Nephron progenitor cell (in vitro differentiated cells): ENCODE measurements at regions not wholly inside any gene's neighbourhood (a gene's known extent, or its start where the extent isn't known, plus 50 kb on each side); places are given as distances from the start of the nearest gene placed in this dataset.

ENCODE experiments used
- DNase-seq: peaks from one replicate; pipeline ENCODE4 v3.0.0; 2021
- H3K27ac Mint-ChIP-seq: 2 replicates; pipeline ENCODE4 v1.8.0; 2021; ENCODE audit warnings: mild to moderate bottlenecking, moderate library complexity, mixed read lengths
- H3K27me3 Mint-ChIP-seq: 2 replicates; pipeline ENCODE4 v1.8.0; 2021; ENCODE audit warnings: mild to moderate bottlenecking, low read depth, mixed read lengths; ENCODE audit not compliant: poor library complexity
- H3K36me3 Mint-ChIP-seq: 2 replicates; pipeline ENCODE4 v1.8.0; 2021; ENCODE audit warnings: low read depth, mixed read lengths
- H3K4me1 Mint-ChIP-seq: 2 replicates; pipeline ENCODE4 v1.8.0; 2021; ENCODE audit warnings: mixed read lengths
- H3K4me3 Mint-ChIP-seq: 2 replicates; pipeline ENCODE4 v1.8.0; 2021; ENCODE audit warnings: mild to moderate bottlenecking, moderate library complexity, mixed read lengths
- H3K9me3 Mint-ChIP-seq: 2 replicates; pipeline ENCODE4 v1.8.0; 2021; ENCODE audit warnings: mild to moderate bottlenecking, moderate library complexity, mixed read lengths
- CTCF ChIP-seq: fragments of 200-600 bp; sonication (generic); IDR thresholded peaks from 2 replicates; pipeline ENCODE4 v1.5.0; 2021; ENCODE audit warnings: antibody characterized with exemption

- TF ChIP-seq CTCF = no peak
- Mint-ChIP-seq H3K9me3 (no peaks in the 10 kb centered on the region), H3K4me3 (no peak overlapping the region), H3K36me3 (no peaks in the 10 kb centered on the region), H3K27me3 (peaks cover 9% of the 10 kb centered on the region), H3K4me1 (peaks cover 21% of the 10 kb centered on the region), H3K27ac (no peak overlapping the region)
- no peak for DNase-seq
Measured at GRCh38 chr1:25001125-25001915, 71.2 kb upstream of the RUNX3 start.

GRCh38 chr1:24999906-25000305 is 69.8 kb upstream of the RUNX3 start:
- peaks cover under 1% of the 10 kb centered on the region for H3K27me3 Mint-ChIP-seq
- TF ChIP-seq CTCF = no peak
- H3K4me1 Mint-ChIP-seq = peaks cover 17% of the 10 kb centered on the region
- peak overlapping the region; percentile 44 for H3K27ac Mint-ChIP-seq
- DNase-seq = no peak
- no peak overlapping the region for H3K4me3 Mint-ChIP-seq
- no peaks in the 10 kb centered on the region for H3K9me3 Mint-ChIP-seq
- no peaks in the 10 kb centered on the region for H3K36me3 Mint-ChIP-seq

- no peak for DNase-seq
- no peak for TF ChIP-seq CTCF
- Mint-ChIP-seq H3K9me3 (no peaks in the 10 kb centered on the region), H3K27me3 (peaks cover 3% of the 10 kb centered on the region), H3K36me3 (no peaks in the 10 kb centered on the region), H3K4me1 (peaks cover 17% of the 10 kb centered on the region), H3K27ac (peak overlapping the region; percentile 44), H3K4me3 (no peak overlapping the region)
Measured at GRCh38 chr1:24999426-24999825, 69.3 kb upstream of the RUNX3 start.

- Mint-ChIP-seq H3K36me3 (no peaks in the 10 kb centered on the region), H3K4me1 (peaks cover 17% of the 10 kb centered on the region), H3K27me3 (peaks cover 7% of the 10 kb centered on the region), H3K27ac (no peak overlapping the region), H3K4me3 (no peak overlapping the region), H3K9me3 (no peaks in the 10 kb centered on the region)
- no peak for DNase-seq
- TF ChIP-seq CTCF = no peak
Measured at GRCh38 chr1:24998563-24999245, 68.6 kb upstream of the RUNX3 start.

- peaks cover 10% of the 10 kb centered on the region for H3K27me3 Mint-ChIP-seq
- H3K36me3 Mint-ChIP-seq = no peaks in the 10 kb centered on the region
- peaks cover 23% of the 10 kb centered on the region for H3K4me1 Mint-ChIP-seq
- no peak for DNase-seq
- no peak overlapping the region for H3K4me3 Mint-ChIP-seq
- peak overlapping the region; percentile 30 for H3K27ac Mint-ChIP-seq
- no peak for TF ChIP-seq CTCF
- peaks cover 5% of the 10 kb centered on the region for H3K9me3 Mint-ChIP-seq
Measured at GRCh38 chr1:24996983-24997893, 67.2 kb upstream of the RUNX3 start.
